GM18517 (cell line): ENCODE measurements at regions not wholly inside any gene's neighbourhood (a gene's known extent, or its start where the extent isn't known, plus 50 kb on each side); places are given as distances from the start of the nearest gene placed in this dataset.

ENCODE experiments used
- ATAC-seq: cut with Tn5 transposase; IDR thresholded peaks from one replicate; pipeline ENCODE4 v1.9.1; 2021; ENCODE audit warnings: mild to moderate bottlenecking, moderate library complexity; ENCODE audit not compliant: unreplicated experiment

DNA sequence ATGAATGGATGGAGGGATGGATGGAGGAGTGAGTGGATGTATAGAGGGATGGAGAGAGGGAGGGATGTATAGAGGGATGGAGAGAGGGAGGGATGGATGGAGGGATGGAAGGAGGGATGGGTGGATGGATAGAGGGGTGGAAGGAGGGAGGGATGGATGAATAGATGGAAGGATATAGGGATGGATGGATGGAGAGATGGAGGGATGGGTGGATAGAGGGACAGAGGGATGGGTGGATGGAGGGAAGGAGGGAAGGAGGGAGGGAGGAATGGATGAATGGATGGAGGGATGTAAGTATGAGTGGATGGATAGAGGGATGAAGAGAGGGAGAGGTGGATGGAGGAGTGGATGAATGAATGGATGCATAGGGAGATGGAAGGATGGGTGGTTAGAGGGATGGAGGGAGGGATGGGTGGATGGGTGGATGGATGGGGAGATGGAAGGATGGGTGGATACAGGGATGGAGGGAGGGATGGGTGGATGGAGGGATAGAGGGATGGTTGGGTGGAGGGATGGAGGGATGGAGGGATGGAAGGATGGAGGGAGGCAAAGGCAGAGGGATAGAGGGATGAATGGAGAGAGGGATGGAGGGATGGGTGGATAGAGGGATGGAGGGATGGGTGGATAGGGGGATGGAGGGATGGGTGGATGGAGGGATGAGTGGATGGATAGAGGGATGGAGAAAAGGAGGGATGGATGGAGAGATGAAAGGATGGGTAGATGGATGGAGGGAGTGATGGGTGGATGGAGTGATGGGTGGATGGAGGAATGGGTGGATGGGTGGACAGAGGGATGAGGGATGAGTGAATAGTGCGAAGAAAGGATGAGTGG lies 313.8 kb downstream of the UACA start:
- ATAC-seq: no peak

DNA sequence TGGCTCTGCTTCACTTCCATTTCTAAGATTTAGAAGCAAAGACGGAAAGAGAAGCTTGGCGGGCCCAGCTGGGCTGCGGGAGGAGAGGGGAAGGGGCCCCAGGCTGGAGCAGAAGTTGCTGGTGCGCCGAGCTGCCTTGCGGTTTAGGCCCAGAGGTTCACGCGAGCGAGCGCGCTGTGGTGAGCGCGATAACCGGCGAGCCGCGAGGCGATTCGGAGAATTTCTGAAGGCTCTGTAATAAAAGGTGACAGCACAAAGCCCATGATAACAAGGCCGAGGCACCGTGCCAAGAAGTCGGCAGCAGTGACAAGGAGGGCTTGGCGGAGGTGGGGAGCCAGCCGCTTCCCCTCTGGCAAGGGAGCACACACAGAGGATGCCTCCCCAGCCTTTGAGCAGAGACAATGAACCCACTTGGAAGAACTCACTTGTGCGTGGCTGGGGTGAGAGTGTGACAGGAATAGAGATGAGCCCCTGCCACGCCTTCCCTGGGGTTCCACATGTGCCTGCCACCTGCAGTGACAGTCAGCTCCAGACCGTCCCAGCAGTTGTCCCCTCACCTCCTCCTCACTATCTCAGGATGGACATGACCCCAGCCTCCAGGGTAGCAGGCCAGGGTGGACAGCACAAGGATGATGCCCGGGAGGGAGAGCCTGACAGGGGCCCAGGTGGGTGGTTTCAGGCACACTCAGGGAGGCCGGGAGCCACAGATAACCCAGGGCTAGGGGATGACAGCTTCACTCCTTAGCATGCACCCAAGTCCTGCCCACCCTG lies 315.2 kb downstream of the UACA start:
- ATAC-seq: no peak

DNA sequence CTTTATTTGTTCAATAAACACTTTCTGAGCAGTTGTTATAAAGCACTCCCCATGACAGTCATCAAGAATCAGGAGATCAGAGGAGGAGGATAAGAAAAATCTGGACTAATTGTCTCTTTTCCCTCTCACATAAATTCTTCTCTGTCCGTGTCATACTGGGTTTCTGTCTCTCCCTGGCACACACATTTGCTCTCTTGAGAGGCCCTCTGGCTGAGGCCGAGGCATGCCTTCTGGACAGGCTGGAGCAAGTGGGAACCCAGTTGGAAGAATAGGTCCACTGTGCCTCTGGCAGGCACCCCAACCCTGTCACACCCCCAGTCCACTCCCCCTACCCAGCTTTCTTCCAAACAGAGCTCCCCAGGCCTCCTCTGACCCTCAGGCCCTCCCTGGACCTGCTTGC lies 315.8 kb downstream of the UACA start:
- ATAC-seq: no peak

GRCh38 chr15:70447081-70447480 lies 316.3 kb downstream of the UACA start:
- no peak for ATAC-seq

DNA sequence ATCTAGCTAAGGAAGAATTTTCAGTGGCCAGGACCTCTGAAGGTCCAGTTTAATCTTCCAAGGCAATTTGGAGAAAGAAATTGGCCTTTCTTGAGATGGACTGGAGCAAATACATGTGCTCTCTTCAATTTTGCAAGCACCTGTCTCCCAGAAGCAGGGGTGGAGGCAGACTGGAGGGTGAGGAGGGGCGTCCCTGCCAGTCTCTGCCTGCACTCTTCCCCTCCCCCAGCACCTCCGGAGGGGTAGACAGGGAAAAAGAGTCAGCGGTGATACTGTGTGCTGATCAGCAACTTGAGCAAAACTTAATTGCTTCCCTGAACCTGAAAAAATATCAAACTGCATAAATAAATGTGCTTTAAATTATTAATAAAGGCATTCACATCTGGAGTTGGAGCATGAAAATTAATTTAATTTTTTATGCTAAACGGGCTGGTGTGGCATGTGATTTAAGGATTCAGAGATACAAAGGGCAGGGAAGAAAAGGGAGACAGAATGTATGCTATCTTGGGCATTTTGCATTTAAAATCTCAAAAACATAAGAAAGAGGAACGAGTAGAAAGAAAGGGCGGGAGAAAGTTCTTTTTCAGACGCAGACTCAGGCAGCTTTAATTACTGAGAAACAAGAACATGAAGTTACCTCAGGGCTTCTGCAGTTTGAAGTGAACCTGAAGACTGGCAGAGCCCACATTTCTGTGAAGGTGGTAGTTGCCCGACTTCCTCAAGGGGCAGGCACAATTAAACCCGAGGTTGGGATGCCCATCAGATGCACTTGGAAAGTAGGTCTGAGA lies 319.7 kb downstream of the UACA start:
- no peak for ATAC-seq

DNA sequence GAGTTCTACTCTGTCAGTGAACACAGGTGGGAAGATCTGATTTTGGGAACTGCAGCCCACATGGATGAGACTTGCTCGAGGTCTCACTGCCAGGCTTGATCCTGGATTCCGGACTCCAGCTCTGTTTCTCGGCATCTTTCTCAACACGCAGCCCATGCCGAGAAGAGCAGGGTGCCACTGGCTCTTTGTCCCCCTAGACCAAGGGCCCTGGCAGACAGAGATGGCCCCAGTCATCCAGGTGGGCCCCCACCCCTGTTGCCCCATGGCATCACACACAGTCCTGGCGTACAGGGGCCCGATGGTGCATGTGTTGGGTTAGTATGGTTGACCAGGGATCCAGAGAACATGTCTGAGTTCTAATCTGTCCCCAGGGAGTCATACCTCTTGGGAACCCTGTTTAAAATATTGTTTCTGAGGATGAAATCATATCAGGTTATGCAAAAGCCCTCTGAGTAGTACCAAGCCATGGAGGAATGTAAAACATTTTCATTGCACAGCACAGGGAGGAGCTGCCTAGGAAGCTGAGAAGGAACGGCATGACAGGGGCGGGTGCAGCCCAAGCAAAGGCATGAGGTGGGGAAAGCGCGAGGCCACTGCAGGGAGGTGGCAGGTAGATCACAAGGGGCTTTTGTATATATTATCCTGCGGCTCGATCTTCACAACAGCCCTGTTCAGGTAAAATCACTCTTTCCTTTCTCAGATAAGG lies 320.6 kb downstream of the UACA start:
- ATAC-seq: no peak

DNA sequence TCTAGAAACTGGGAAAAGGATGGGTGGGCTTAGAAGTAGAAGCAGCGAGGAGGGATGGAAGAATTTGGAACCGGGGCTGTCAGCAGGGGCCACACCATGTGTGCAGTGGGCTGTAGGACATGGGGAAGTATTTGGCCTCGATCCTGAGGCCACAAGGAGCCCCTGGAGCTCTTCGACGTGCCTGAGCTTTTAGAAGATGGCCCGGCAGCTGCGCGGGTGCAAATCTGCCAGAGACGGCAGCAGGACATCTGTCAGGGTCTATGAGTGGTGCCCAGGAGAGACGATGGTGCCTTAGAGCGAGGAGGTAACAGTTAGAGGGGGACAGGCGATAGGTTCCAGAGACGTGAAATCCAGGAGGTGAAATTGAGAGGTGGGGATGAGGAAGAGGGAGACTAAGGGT lies 321.1 kb downstream of the UACA start:
- no peak for ATAC-seq

DNA sequence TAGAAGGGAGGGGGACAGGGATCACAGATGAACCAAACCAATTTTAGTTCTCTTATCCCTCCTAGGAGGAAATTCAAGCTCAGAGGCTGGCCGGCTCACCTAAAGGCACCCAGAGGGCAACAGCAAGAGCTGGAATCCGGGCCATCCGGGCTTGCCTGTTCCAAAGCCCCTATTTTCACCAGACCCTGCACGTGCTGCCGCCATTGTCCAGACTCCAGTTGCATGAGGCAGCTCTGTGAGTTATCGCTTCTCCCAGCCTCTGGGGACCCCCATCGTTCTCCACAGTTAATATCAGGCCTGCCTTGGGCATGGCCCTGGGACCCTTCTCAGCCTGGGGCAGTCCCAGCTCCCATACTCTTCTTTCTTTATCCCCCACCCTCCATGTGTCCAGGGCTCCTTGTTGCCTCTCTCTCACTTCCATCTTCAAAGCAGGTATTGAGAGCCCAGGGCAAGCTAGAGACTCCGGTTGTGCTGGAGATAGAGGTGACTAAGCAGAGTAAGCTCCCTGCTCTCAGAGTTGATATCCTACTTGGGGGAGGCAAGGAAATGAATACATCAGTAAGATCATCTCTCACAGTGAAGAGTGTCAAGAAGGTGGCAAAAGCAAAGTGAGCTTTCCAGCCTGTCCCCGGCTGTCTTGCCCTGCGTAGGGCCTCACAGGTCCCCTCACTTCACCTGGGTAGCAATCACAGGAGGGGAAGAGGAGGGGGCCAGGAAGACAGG lies 322.8 kb downstream of the UACA start:
- ATAC-seq: no peak

- ATAC-seq: no peak
These were observed 323.5 kb downstream of the UACA start for GRCh38 chr15:70439880-70440279.

- no peak for ATAC-seq
These were observed 324.0 kb downstream of the UACA start for GRCh38 chr15:70439304-70439877.

DNA sequence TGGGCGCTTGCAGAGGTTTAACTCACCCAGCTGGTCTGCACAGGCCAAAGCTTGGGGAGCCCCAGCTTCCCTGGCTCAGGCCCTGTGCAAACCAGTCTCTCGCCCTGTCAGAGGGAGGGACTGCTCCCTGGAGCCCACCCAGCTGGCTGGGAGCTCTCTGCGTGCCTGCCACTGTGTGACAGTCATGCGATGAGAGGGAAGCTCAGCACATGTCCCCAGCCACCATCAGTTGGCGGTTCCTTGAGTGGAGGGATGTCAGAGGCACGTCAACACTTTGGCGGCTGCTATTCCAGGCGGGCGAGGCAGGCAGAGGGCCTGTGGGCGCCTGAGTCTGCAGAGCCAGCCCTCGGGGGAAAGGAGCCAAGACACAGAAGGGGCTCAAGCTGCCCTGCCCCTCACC lies 324.6 kb downstream of the UACA start:
- no peak for ATAC-seq

- no peak for ATAC-seq
These were observed 325.4 kb downstream of the UACA start for GRCh38 chr15:70437882-70438451.

DNA sequence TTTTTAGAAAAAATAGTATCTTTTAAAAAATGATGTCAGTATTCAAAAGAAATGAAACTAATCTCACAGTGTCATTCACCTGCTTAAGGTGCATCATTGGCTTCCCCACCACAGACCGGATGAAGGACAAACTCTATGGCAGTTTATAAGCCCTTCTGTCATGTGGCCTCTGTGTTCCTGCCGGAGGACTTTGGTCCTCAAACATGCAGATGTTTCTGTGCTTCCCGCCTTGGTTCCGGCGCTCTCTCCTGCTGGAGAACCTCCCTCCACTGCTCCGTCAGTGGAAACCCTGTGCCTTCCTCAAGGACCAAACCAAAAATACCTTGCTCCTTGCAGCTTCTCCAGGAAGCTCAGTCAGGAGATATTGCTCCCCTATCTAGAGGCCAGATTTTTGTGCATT lies 326.3 kb downstream of the UACA start:
- no peak for ATAC-seq

DNA sequence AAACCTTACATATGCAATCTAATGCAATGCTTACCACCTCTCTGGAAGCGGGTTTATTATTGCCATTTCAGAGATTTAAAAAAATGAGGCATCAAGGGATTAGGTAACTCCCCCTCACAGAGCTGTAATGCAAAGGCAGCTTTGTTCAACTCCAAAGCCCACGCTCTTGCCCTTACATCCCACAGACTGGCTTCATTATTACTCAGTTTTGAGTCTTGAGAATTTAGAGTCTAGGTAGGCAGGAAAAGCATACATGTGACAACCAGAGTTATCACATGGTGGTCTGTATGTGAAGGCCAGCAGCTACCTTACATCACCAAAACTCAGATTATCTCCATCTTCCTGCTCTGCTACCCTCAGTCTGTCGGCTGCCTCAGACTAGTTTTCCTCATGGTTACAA lies 326.9 kb downstream of the UACA start:
- ATAC-seq: no peak

DNA sequence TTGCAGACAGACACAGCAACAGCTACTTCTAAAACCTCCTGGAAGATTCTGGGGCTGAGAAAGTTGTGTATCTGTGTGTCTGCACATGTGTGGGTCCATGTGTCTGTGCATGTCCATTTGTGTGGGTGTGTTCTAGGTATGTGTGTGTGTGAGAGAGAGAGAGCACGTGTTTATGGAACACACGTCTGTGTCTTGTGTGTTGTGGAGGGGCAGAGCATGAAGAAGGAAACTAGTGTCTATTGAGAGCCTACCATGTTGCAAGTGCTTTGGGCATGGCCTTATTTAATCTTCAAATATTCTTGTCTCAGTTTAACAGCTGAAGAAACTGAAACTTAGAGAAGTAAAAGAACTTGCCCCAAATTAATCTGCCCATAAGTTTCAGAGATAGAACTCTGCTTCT lies 327.5 kb downstream of the UACA start:
- no peak for ATAC-seq

DNA sequence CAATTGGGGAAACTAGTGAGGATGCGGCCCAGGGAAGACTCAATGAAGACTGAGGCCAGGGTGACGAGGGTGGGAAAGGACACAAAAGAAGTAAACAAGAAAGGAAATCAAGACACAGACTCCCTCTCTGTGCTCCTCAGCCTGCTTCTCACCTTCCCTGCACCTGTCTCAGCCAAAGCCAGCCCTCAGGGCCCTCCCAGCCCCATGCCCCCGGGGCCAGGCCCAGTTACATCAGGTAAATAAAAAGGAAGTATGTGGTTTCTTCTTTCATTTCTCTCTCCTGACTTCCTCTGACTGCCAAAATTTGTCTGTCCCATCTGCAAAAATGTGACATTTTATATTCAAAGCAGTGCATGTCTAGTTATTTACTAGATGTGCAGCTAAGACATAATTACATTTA lies 328.0 kb downstream of the UACA start:
- ATAC-seq: no peak

- ATAC-seq: no peak
These were observed 329.6 kb downstream of the UACA start for GRCh38 chr15:70433586-70434324.

DNA sequence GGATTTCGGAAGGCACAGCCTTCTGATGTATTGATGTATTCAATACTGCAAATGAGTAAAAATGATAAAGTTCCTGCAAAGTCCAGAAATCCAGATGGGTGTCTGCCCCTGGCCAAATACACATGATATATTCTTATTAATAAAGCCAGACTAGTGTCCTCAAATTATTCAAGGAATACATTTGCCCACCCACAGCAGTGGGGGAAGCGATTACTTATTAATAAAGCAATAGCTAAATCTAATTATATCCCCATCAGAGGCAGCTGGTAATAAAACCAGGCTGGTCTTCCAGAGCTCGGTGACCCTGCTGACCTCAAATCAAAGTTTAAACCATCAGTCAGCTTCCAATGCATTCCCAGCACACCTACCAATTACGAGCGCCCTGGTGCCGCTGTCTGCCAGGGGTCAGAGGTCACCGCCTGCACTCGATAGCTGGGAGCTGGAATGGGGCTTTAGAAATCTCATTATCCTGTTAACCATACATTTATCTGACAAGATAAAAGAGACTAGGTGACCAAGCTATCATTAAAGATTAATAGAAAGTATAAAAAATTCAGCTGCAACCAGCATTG lies 330.3 kb downstream of the UACA start:
- ATAC-seq: no peak

GRCh38 chr15:70431854-70432253 lies 331.5 kb downstream of the UACA start:
- ATAC-seq: no peak
